ENCODE measurements at regions not wholly inside any gene's neighbourhood (a gene's known extent, or its start where the extent isn't known, plus 50 kb on each side); places are given as distances from the start of the nearest gene placed in this dataset.
"Not testable (repeated sequence)": the region's sequence is repeated elsewhere in the genome, so short reads cannot be mapped to it uniquely, and the experiment has no call there.

- DNase-seq, result no peak
Measured at GRCh38 chr22:49694462-49695260, 133.0 kb downstream of the BRD1 start.

- no peak for DNase-seq
Measured at GRCh38 chr22:49693848-49694247, 133.8 kb downstream of the BRD1 start.

- DNase-seq, result no peak
Measured at GRCh38 chr22:49693416-49693815, 134.3 kb downstream of the BRD1 start.

GRCh38 chr22:49692499-49693225, 135.0 kb downstream of the BRD1 start:
- no peak for DNase-seq

- DNase-seq, result no peak
Measured at GRCh38 chr22:49691256-49691655, 136.4 kb downstream of the BRD1 start.

- no peak for DNase-seq
Measured at GRCh38 chr22:49690454-49690853, 137.2 kb downstream of the BRD1 start.

- no peak for DNase-seq
Measured at GRCh38 chr22:49689858-49690257, 137.8 kb downstream of the BRD1 start.

- no peak for DNase-seq
Measured at GRCh38 chr22:49689255-49689770, 138.4 kb downstream of the BRD1 start.

- DNase-seq, result no peak
Measured at GRCh38 chr22:49688516-49689254, 139.0 kb downstream of the BRD1 start.

- no peak for DNase-seq
Measured at GRCh38 chr22:49687786-49688515, 139.7 kb downstream of the BRD1 start.

- no peak for DNase-seq
Measured at GRCh38 chr22:49687333-49687732, 140.3 kb downstream of the BRD1 start.

- no peak for DNase-seq
Measured at GRCh38 chr22:49686495-49687219, 141.0 kb downstream of the BRD1 start.

GRCh38 chr22:49685686-49686085, 142.0 kb downstream of the BRD1 start:
- no peak for DNase-seq

GRCh38 chr22:49685116-49685515, 142.6 kb downstream of the BRD1 start:
- no peak for DNase-seq

- DNase-seq, result no peak
Measured at GRCh38 chr22:49683032-49683431, 144.6 kb downstream of the BRD1 start.

GRCh38 chr22:49680819-49681218, 146.9 kb downstream of the BRD1 start:
- not testable (repeated sequence) for DNase-seq

GRCh38 chr22:49678842-49679170, 148.9 kb downstream of the BRD1 start:
- DNase-seq, result no peak

GRCh38 chr22:49678137-49678841, 149.4 kb downstream of the BRD1 start:
- no peak for DNase-seq

GRCh38 chr22:49677495-49677889, 150.2 kb downstream of the BRD1 start:
- no peak for DNase-seq

GRCh38 chr22:49676783-49677494, 150.7 kb downstream of the BRD1 start:
- no peak for DNase-seq

- no peak for DNase-seq
Measured at GRCh38 chr22:49676230-49676629, 151.4 kb downstream of the BRD1 start.
